ENCODE measurements at regions not wholly inside any gene's neighbourhood (a gene's known extent, or its start where the extent isn't known, plus 50 kb on each side); places are given as distances from the start of the nearest gene placed in this dataset.

GRCh38 chr11:26859416-26859815, 134.5 kb upstream of the FIBIN start:
- Histone ChIP-seq H3K9me3 (replicated peaks; ENCODE audit: control insufficient read depth, insufficient read depth, low read length) (no peaks in the 10 kb centered on the region), H3K79me2 (ENCODE audit: control insufficient read depth, insufficient read depth, low read length) (no peaks in the 10 kb centered on the region), H3K4me3 (replicated peaks in 1 of 3; ENCODE audit: insufficient read depth in 1 of 3, low read depth in 1 of 3, low read length in 3 of 3) (no peak overlapping the region), H3K4me2 (ENCODE audit: insufficient read depth, low read length) (no peak overlapping the region), H3K4me1 (ENCODE audit: control insufficient read depth, extremely low read depth, insufficient read depth, low read length) (no peaks in the 10 kb centered on the region), H2AFZ (ENCODE audit: low read depth, low read length) (no peak overlapping the region), H4K20me1 (replicated peaks; ENCODE audit: control insufficient read depth, extremely low read depth, insufficient read depth, low read length) (no peaks in the 10 kb centered on the region), H3K9ac (replicated peaks; ENCODE audit: extremely low read depth, insufficient read depth, low read length) (no peak overlapping the region), H3K27ac (ENCODE audit: insufficient read depth, low read depth, low read length) (no peak overlapping the region), H3K9me1 (replicated peaks; ENCODE audit: control insufficient read depth, extremely low read depth, insufficient read depth, low read length) (no peaks in the 10 kb centered on the region), H3K36me3 (ENCODE audit: control insufficient read depth in 2 of 2, extremely low read depth in 1 of 2, insufficient read depth in 2 of 2, low read length in 2 of 2) (no peaks in the 10 kb centered on the region), H3K27me3 (ENCODE audit: control insufficient read depth in 2 of 2, insufficient read depth in 2 of 2, low read length in 2 of 2) (no peaks in the 10 kb centered on the region)
- CTCF ChIA-PET = no interaction called here
- POLR2A ChIA-PET = no interaction called here
- no peak for DNase-seq (ENCODE audit: low read depth, low spot score)
- BruUV-seq (replicated peaks) = no TSS peak
- no peak for FAIRE-seq
- dilution Hi-C loops (cut with MboI; ENCODE audit: extremely low pct_ligation_motif_present, low sequenced_read_pairs) (no loop called here), intact Hi-C loops (cut with micrococcal nuclease) (no loop called here)
- TF ChIP-seq JUN (IDR thresholded peaks at IDR 0.05; ENCODE audit: borderline replicate concordance, insufficient read depth, insufficient read length, low read depth) = no peak
- TF ChIP-seq POLR2A (IDR thresholded peaks at IDR 0.05; ENCODE audit: low read depth, low read length) = no peak

DNA sequence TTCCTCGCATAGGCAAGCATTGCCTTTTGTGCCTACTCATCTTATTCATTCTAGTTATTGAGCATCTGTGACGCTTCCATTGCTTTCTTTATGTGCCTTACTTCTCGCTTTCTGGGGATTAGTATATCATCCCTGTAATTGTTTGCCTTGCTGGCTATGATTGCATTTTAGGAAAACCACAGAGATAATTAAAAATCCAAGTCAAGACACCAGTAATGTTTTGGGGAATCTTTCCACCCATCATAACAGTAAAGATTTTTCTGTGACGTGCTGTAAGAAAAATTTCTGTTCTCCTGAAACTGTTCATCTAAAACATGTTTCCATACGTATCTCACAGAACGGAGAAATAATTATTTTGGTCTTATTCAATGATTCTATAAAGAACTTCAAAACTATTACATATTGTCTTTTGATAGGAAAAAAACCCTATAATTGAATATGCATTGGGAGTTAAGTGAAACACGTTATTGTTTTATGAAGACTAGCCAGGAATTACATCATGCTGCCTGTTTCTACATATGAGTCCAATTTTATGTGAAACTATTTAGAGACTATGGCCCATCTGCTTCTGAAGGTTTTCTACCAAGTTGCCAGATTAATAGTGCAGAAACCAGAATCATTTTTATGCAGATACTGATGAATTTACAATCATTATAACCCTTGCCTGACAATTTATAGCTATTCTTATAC, 133.7 kb upstream of the FIBIN start:
- ChIA-PET CTCF (no interaction called here), POLR2A (no interaction called here)
- TF ChIP-seq FOS (IDR thresholded peaks at IDR 0.05; ENCODE audit: borderline replicate concordance, insufficient read depth, low read length) (no peak), JUN (IDR thresholded peaks at IDR 0.05; ENCODE audit: borderline replicate concordance, insufficient read depth, insufficient read length, low read depth) (no peak), POLR2AphosphoS5 (IDR thresholded peaks at IDR 0.05; ENCODE audit: insufficient read depth, low read depth, low read length) (no peak), POLR2A (IDR thresholded peaks at IDR 0.05; ENCODE audit: low read depth, low read length) (no peak), MYC (IDR thresholded peaks at IDR 0.05; ENCODE audit: low read depth, low read length) (no peak), GATA2 (IDR thresholded peaks at IDR 0.05; ENCODE audit: insufficient read depth, insufficient read length, low read depth, low read length) (no peak), EZH2 (IDR thresholded peaks at IDR 0.05; ENCODE audit: borderline replicate concordance, low read depth, low read length, severe bottlenecking) (no peak)
- TF ChIP-seq, protein P1, sequence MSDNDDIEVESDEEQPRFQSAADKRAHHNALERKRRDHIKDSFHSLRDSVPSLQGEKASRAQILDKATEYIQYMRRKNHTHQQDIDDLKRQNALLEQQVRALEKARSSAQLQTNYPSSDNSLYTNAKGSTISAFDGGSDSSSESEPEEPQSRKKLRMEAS (IDR thresholded peaks at IDR 0.05; ENCODE audit: insufficient read depth, insufficient read length) = no peak
- TF ChIP-seq, protein P2, sequence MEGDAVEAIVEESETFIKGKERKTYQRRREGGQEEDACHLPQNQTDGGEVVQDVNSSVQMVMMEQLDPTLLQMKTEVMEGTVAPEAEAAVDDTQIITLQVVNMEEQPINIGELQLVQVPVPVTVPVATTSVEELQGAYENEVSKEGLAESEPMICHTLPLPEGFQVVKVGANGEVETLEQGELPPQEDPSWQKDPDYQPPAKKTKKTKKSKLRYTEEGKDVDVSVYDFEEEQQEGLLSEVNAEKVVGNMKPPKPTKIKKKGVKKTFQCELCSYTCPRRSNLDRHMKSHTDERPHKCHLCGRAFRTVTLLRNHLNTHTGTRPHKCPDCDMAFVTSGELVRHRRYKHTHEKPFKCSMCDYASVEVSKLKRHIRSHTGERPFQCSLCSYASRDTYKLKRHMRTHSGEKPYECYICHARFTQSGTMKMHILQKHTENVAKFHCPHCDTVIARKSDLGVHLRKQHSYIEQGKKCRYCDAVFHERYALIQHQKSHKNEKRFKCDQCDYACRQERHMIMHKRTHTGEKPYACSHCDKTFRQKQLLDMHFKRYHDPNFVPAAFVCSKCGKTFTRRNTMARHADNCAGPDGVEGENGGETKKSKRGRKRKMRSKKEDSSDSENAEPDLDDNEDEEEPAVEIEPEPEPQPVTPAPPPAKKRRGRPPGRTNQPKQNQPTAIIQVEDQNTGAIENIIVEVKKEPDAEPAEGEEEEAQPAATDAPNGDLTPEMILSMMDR (IDR thresholded peaks at IDR 0.05; ENCODE audit: extremely low read depth in 1 of 2, insufficient read depth in 1 of 2, low read depth in 1 of 2, low read length in 2 of 2) = no peak
- intact Hi-C loops (cut with micrococcal nuclease) (no loop called here), dilution Hi-C loops (cut with MboI; ENCODE audit: extremely low pct_ligation_motif_present, low sequenced_read_pairs) (no loop called here)
- no peaks in the 10 kb centered on the region for H3K9me3 ChIP-seq (replicated peaks; ENCODE audit: control insufficient read depth, insufficient read depth, low read length)
- H3K79me2 ChIP-seq (ENCODE audit: control insufficient read depth, insufficient read depth, low read length) = no peaks in the 10 kb centered on the region
- no TSS peak for BruUV-seq (replicated peaks)
- H3K4me1 ChIP-seq (ENCODE audit: control insufficient read depth, extremely low read depth, insufficient read depth, low read length) = no peaks in the 10 kb centered on the region
- DNase-seq (ENCODE audit: low read depth, low spot score) (no peak), FAIRE-seq (no peak)
- no peaks in the 10 kb centered on the region for H4K20me1 ChIP-seq (replicated peaks; ENCODE audit: control insufficient read depth, extremely low read depth, insufficient read depth, low read length)
- no peak overlapping the region for H3K4me3 ChIP-seq (replicated peaks in 1 of 3; ENCODE audit: insufficient read depth in 1 of 3, low read depth in 1 of 3, low read length in 3 of 3)
- H2AFZ ChIP-seq (ENCODE audit: low read depth, low read length) = no peak overlapping the region
- H3K4me2 ChIP-seq (ENCODE audit: insufficient read depth, low read length) = no peak overlapping the region
- H3K36me3 ChIP-seq (ENCODE audit: control insufficient read depth in 2 of 2, extremely low read depth in 1 of 2, insufficient read depth in 2 of 2, low read length in 2 of 2) = no peaks in the 10 kb centered on the region
- H3K27me3 ChIP-seq (ENCODE audit: control insufficient read depth in 2 of 2, insufficient read depth in 2 of 2, low read length in 2 of 2) = no peaks in the 10 kb centered on the region
- H3K9ac ChIP-seq (replicated peaks; ENCODE audit: extremely low read depth, insufficient read depth, low read length) = no peak overlapping the region
- H3K27ac ChIP-seq (ENCODE audit: insufficient read depth, low read depth, low read length) = no peak overlapping the region
- no peaks in the 10 kb centered on the region for H3K9me1 ChIP-seq (replicated peaks; ENCODE audit: control insufficient read depth, extremely low read depth, insufficient read depth, low read length)

All from endothelial cell of umbilical vein (primary cell).